H1 (cell line): ENCODE measurements at regions not wholly inside any gene's neighbourhood (a gene's known extent, or its start where the extent isn't known, plus 50 kb on each side); places are given as distances from the start of the nearest gene placed in this dataset.

Experiments used
- CTCF ChIA-PET: fragments of 300-600 bp; sonication (Branson Sonifier 250); formaldehyde crosslinking; loops from one replicate; lab custom pipeline; 2021; ENCODE audit not compliant: partially characterized antibody; lab: Charles Lee
- POLR2A ChIA-PET: fragments of 300-600 bp; sonication (Branson Sonifier 250); formaldehyde crosslinking; loops from one replicate; lab custom pipeline; 2021; ENCODE audit warnings: inconsistent platforms; ENCODE audit not compliant: partially characterized antibody; lab: Charles Lee
- DNase-seq, 2 experiments: peaks; one replicate each; pipeline versions ENCODE4 v3.0.0 to v3.0.0-alpha.2; 2010 to 2022; ENCODE audit warnings: low spot score in 2 of 2, low read depth in 1 of 2, mixed read lengths in 1 of 2
- FAIRE-seq: peaks from 2 replicates; lab custom pipeline; 2011; peaks lifted over from hg19 to GRCh38; lab: Jason Lieb, UNC
- H2AFZ ChIP-seq: 2 replicates; pipeline ENCODE4 v1.8.1; 2012; ENCODE audit warnings: low read length, inconsistent platforms
- H2AK5ac ChIP-seq: 2 replicates; pipeline ENCODE4 v1.6.1; 2013; ENCODE audit warnings: low read depth, low read length
- H2BK120ac ChIP-seq: replicated peaks from 2 replicates; pipeline ENCODE3; 2013; ENCODE audit warnings: low read depth, low read length, inconsistent platforms
- H2BK12ac ChIP-seq: 2 replicates; pipeline ENCODE4 v1.6.1; 2013; ENCODE audit warnings: low read depth, low read length
- H2BK15ac ChIP-seq: 2 replicates; pipeline ENCODE4 v1.6.1; 2013; ENCODE audit warnings: low read length
- H2BK20ac ChIP-seq: 2 replicates; pipeline ENCODE4 v1.6.1; 2013; ENCODE audit warnings: low read length
- H2BK5ac ChIP-seq: 2 replicates; pipeline ENCODE4 v1.6.1; 2013; ENCODE audit warnings: low read depth, low read length
- H3K14ac ChIP-seq: 2 replicates; pipeline ENCODE4 v1.6.1; 2013; ENCODE audit warnings: inconsistent platforms; ENCODE audit not compliant: insufficient read length
- H3K18ac ChIP-seq: 2 replicates; pipeline ENCODE4 v1.6.1; 2013; ENCODE audit warnings: low read length; ENCODE audit errors: extremely low read depth
- H3K23ac ChIP-seq: 2 replicates; pipeline ENCODE4 v1.6.1; 2013; ENCODE audit warnings: inconsistent platforms; ENCODE audit not compliant: insufficient read length
- H3K23me2 ChIP-seq: 2 replicates; pipeline ENCODE4 v1.6.1; 2013; ENCODE audit warnings: low read depth, low read length
- H3K27ac ChIP-seq: 2 replicates; pipeline ENCODE4 v1.6.1; 2011; ENCODE audit warnings: low read depth, low read length, inconsistent platforms
- H3K27me3 ChIP-seq, 4 experiments: replicated peaks in 1 of 4; 1 replicate in 1 of 4; 2 replicates in 3 of 4; pipeline versions ENCODE4 v1.6.1 to v1.8.1; 2011 to 2013; ENCODE audit warnings: low read length in 3 of 4, mild to moderate bottlenecking in 3 of 4, inconsistent platforms in 2 of 4, mixed read lengths in 2 of 4, moderate library complexity in 1 of 4; ENCODE audit not compliant: control insufficient read depth in 3 of 4, insufficient read depth in 3 of 4; ENCODE audit errors: extremely low read depth in 1 of 4
- H3K36me3 ChIP-seq, 4 experiments: 2 replicates each; pipeline versions ENCODE4 v1.6.1 to v1.8.1; 2011 to 2013; ENCODE audit warnings: mild to moderate bottlenecking in 4 of 4, low read length in 3 of 4, moderate library complexity in 2 of 4, control low read depth in 1 of 4, inconsistent platforms in 1 of 4; ENCODE audit not compliant: insufficient read depth in 4 of 4, control insufficient read depth in 2 of 4
- H3K4ac ChIP-seq: replicated peaks from 2 replicates; pipeline ENCODE3; 2013; ENCODE audit warnings: low read length, low read depth, mixed read lengths, inconsistent platforms; ENCODE audit not compliant: insufficient read length
- H3K4me1 ChIP-seq, 4 experiments: replicated peaks in 1 of 4; 1 replicate in 1 of 4; 2 replicates in 3 of 4; pipeline versions ENCODE4 v1.6.1 to v1.8.1; 2011 to 2013; ENCODE audit warnings: low read length in 3 of 4, inconsistent platforms in 2 of 4, mixed read lengths in 1 of 4; ENCODE audit not compliant: insufficient read depth in 4 of 4, control insufficient read depth in 3 of 4
- H3K4me2 ChIP-seq, 2 experiments: 2 replicates each; pipeline versions ENCODE4 v1.6.1 to v1.8.1; 2011 to 2013; ENCODE audit warnings: low read depth in 2 of 2, low read length in 2 of 2, control low read depth in 1 of 2, inconsistent platforms in 1 of 2, mild to moderate bottlenecking in 1 of 2; ENCODE audit not compliant: insufficient read depth in 1 of 2
- H3K4me3 ChIP-seq, 4 experiments: fragments of 200-600, 300-600 bp in 1 of 4; sonication (generic), shearing (Covaris generic), sonication (Bioruptor Twin) in 1 of 4; 2 replicates each; pipeline versions ENCODE4 v1.5.1 to v1.8.1; 2011 to 2016; ENCODE audit warnings: low read length in 4 of 4, low read depth in 3 of 4, control low read depth in 2 of 4, inconsistent platforms in 2 of 4, mild to moderate bottlenecking in 2 of 4, mixed read lengths in 1 of 4, moderate library complexity in 1 of 4; ENCODE audit not compliant: insufficient read depth in 2 of 4; ENCODE audit errors: extremely low read depth in 1 of 4
- H3K56ac ChIP-seq: replicated peaks from 2 replicates; pipeline ENCODE3; 2013; ENCODE audit warnings: low read depth, mild to moderate bottlenecking, mixed read lengths, low read length, inconsistent platforms; ENCODE audit not compliant: insufficient read length
- H3K79me1 ChIP-seq: 2 replicates; pipeline ENCODE4 v1.6.1; 2013; ENCODE audit warnings: low read depth, low read length, control low read depth
- H3K79me2 ChIP-seq, 2 experiments: 2 replicates each; pipeline versions ENCODE4 v1.6.1 to v1.8.1; 2012 to 2013; ENCODE audit warnings: low read length in 2 of 2, mild to moderate bottlenecking in 2 of 2, inconsistent platforms in 1 of 2; ENCODE audit not compliant: insufficient read depth in 2 of 2, control insufficient read depth in 1 of 2
- H3K9ac ChIP-seq, 4 experiments: replicated peaks in 1 of 4; 1 replicate in 1 of 4; 2 replicates in 3 of 4; pipeline versions ENCODE4 v1.6.1 to v1.8.1; 2011 to 2013; ENCODE audit warnings: low read depth in 3 of 4, low read length in 3 of 4, control low read depth in 2 of 4, mild to moderate bottlenecking in 2 of 4, moderate library complexity in 2 of 4, inconsistent platforms in 1 of 4; ENCODE audit errors: extremely low read depth in 1 of 4
- H3K9me3 ChIP-seq, 2 experiments: 2 replicates each; pipeline versions ENCODE4 v1.6.1 to v1.8.1; 2012 to 2013; ENCODE audit warnings: mild to moderate bottlenecking in 2 of 2, moderate library complexity in 2 of 2, control low read depth in 1 of 2, inconsistent platforms in 1 of 2, low read depth in 1 of 2, low read length in 1 of 2, mixed read lengths in 1 of 2; ENCODE audit not compliant: insufficient read depth in 2 of 2
- H4K20me1 ChIP-seq, 2 experiments: replicated peaks in 1 of 2; 2 replicates each; pipeline versions ENCODE3 to v1.8.1; 2011 to 2013; ENCODE audit warnings: inconsistent platforms in 2 of 2, low read length in 2 of 2, mild to moderate bottlenecking in 1 of 2; ENCODE audit not compliant: insufficient read depth in 2 of 2, control insufficient read depth in 1 of 2
- H4K5ac ChIP-seq: 2 replicates; pipeline ENCODE4 v1.6.1; 2013; ENCODE audit warnings: low read length, low read depth, mixed read lengths, inconsistent platforms; ENCODE audit not compliant: insufficient read length
- H4K8ac ChIP-seq: 2 replicates; pipeline ENCODE4 v1.8.0; 2013; ENCODE audit warnings: mild to moderate bottlenecking, moderate library complexity, low read length, inconsistent platforms; ENCODE audit not compliant: insufficient read depth; ENCODE audit errors: extremely low read depth
- H4K91ac ChIP-seq: replicated peaks from 2 replicates; pipeline ENCODE3; 2013; ENCODE audit warnings: low read length, mixed read lengths, inconsistent platforms; ENCODE audit not compliant: insufficient read length
- BACH1 ChIP-seq: IDR thresholded peaks from 2 replicates; pipeline ENCODE4 v1.6.1; 2012; ENCODE audit warnings: low read length, improper control_type of control experiment
- CBX5 ChIP-seq: fragments of 300-800, 300-1000 bp; sonication (generic); IDR thresholded peaks from 2 replicates; pipeline ENCODE4 v1.7.1; 2016; ENCODE audit warnings: antibody characterized with exemption, low read length, low read depth
- FOSL1 ChIP-seq: IDR thresholded peaks from 2 replicates; pipeline ENCODE4 v1.6.1; 2011; ENCODE audit warnings: mild to moderate bottlenecking, low read depth, low read length, moderate library complexity; ENCODE audit not compliant: insufficient read depth
- GTF2F1 ChIP-seq: IDR thresholded peaks from 2 replicates; pipeline ENCODE4 v1.6.1; 2012; ENCODE audit warnings: low read depth, low read length, improper control_type of control experiment, borderline replicate concordance
- JUN ChIP-seq: IDR thresholded peaks from 2 replicates; pipeline ENCODE4 v1.6.1; 2011; ENCODE audit warnings: low read depth, mild to moderate bottlenecking, improper control_type of control experiment, low read length
- KDM5A ChIP-seq: fragments of 200-600 bp; IDR thresholded peaks from 2 replicates; pipeline ENCODE4 v1.7.1; 2012; ENCODE audit warnings: mild to moderate bottlenecking, low read length, inconsistent platforms, mixed read lengths
- NANOG ChIP-seq: IDR thresholded peaks from 2 replicates; pipeline ENCODE4 v1.6.1; 2011; ENCODE audit warnings: low read length, low read depth, mild to moderate bottlenecking, inconsistent platforms; ENCODE audit not compliant: insufficient read depth, poor library complexity, severe bottlenecking
- SAP30 ChIP-seq: fragments of 300-600 bp; sonication (generic); IDR thresholded peaks from 2 replicates; pipeline ENCODE4 v1.7.1; 2012; ENCODE audit warnings: low read length, moderate library complexity, mild to moderate bottlenecking, inconsistent platforms; ENCODE audit not compliant: insufficient read depth, insufficient replicate concordance
- SIN3A ChIP-seq, 2 experiments: IDR thresholded peaks in 1 of 2; conservative IDR thresholded peaks in 1 of 2; 2 replicates each; pipeline ENCODE4 v1.6.1; 2011 to 2012; ENCODE audit warnings: low read length in 2 of 2, improper control_type of control experiment in 1 of 2, low read depth in 1 of 2, mild to moderate bottlenecking in 1 of 2
- SUZ12 ChIP-seq: fragments of 200-600 bp; sonication (generic); IDR thresholded peaks from 2 replicates; pipeline ENCODE4 v1.6.1; 2012; ENCODE audit warnings: mild to moderate bottlenecking, inconsistent platforms, low read length, moderate library complexity, mixed read lengths
- USF2 ChIP-seq: IDR thresholded peaks from 2 replicates; pipeline ENCODE4 v1.6.1; 2011; ENCODE audit warnings: low read length, improper control_type of control experiment
- WGBS, 2 experiments: shearing (Covaris generic) in 1 of 2; methylation state at CpG; one replicate each; pipeline versions ENCODE4 v1.1.6 to v1.1.7; 2013 to 2015; ENCODE audit warnings: low lambda C conversion rate in 2 of 2, mixed read lengths in 2 of 2, inconsistent platforms in 1 of 2, low coverage in 1 of 2, missing lambda C conversion rate in 1 of 2; ENCODE audit not compliant: insufficient replicate concordance in 2 of 2, insufficient coverage in 1 of 2, insufficient read length in 1 of 2; ENCODE audit errors: extremely low coverage in 1 of 2, missing lambda C conversion rate in 1 of 2; 5-methylcytosine and 5-hydroxymethylcytosine counted together

- Histone ChIP-seq H3K4me1 (0 out of 7 replicates have a peak, but pooled peaks cover 0 to 2% (median 0%) of the 10 kb centered on the region in 4 experiments), H2BK15ac (no peak overlapping the region), H3K23me2 (no peaks in the 10 kb centered on the region), H2BK20ac (no peak overlapping the region), H3K9ac (no peak overlapping the region), H3K4ac (no peak overlapping the region), H2BK120ac (no peak overlapping the region), H3K18ac (no peak overlapping the region), H3K4me3 (no peak overlapping the region), H3K27me3 (no peaks in the 10 kb centered on the region), H3K9me3 (no peaks in the 10 kb centered on the region), H3K23ac (no peak overlapping the region), H3K56ac (no peak overlapping the region), H3K79me1 (no peaks in the 10 kb centered on the region), H3K27ac (no peak overlapping the region), H3K79me2 (no peaks in the 10 kb centered on the region), H2AK5ac (no peak overlapping the region), H4K91ac (no peak overlapping the region), H3K4me2 (no peak overlapping the region), H2BK12ac (no peak overlapping the region), H3K14ac (no peak overlapping the region), H3K36me3 (no peaks in the 10 kb centered on the region), H2AFZ (peak overlapping the region; percentile 49; the same call in 1 of the 2 replicates), H4K5ac (no peak overlapping the region), H4K20me1 (no peaks in the 10 kb centered on the region), H4K8ac (no peak overlapping the region), H2BK5ac (no peak overlapping the region)
- ChIA-PET CTCF (no interaction called here), POLR2A (no interaction called here)
- WGBS, 2 experiments: 88% methylated on average over 4 of the region's 4 CpGs; no CpG with 5 or more reads in 1 of the 2 experiments
- FAIRE-seq: no peak
- DNase-seq: no peak
- TF ChIP-seq USF2: no peak
- no peak for TF ChIP-seq KDM5A
- no peak for TF ChIP-seq JUN
- TF ChIP-seq GTF2F1: no peak
- no peak for TF ChIP-seq SIN3A (conservative IDR thresholded peaks at IDR 0.05 in 1 of 2, IDR thresholded peaks at IDR 0.05 in 1 of 2; ENCODE audit: low read depth in 1 of 2, low read length in 2 of 2)
- no peak for TF ChIP-seq NANOG
- TF ChIP-seq SAP30: no peak
- no peak for TF ChIP-seq SUZ12
- no peak for TF ChIP-seq CBX5
- TF ChIP-seq FOSL1: no peak
- no peak for TF ChIP-seq BACH1
These were observed 657.5 kb upstream of the CDH7 start for GRCh38 chr18:65093346-65093745.
